Stimulated activated CD8-positive, alpha-beta memory T cell treated with anti-CD3 and anti-CD28 coated beads, Interleukin-4, amount 100 ng/mL, for 24 hours (primary cell): ENCODE measurements at regions not wholly inside any gene's neighbourhood (a gene's known extent, or its start where the extent isn't known, plus 50 kb on each side); places are given as distances from the start of the nearest gene placed in this dataset.
"Not testable (repeated sequence)": the region's sequence is repeated elsewhere in the genome, so short reads cannot be mapped to it uniquely, and the experiment has no call there.

Experiments used
- DNase-seq: peaks from one replicate; pipeline ENCODE4 v3.0.0-alpha.2; 2020; ENCODE audit warnings: low read depth

- no peak for DNase-seq
Observed at GRCh38 chr12:46547421-46548354, 175.1 kb upstream of the SLC38A2 start.

DNA sequence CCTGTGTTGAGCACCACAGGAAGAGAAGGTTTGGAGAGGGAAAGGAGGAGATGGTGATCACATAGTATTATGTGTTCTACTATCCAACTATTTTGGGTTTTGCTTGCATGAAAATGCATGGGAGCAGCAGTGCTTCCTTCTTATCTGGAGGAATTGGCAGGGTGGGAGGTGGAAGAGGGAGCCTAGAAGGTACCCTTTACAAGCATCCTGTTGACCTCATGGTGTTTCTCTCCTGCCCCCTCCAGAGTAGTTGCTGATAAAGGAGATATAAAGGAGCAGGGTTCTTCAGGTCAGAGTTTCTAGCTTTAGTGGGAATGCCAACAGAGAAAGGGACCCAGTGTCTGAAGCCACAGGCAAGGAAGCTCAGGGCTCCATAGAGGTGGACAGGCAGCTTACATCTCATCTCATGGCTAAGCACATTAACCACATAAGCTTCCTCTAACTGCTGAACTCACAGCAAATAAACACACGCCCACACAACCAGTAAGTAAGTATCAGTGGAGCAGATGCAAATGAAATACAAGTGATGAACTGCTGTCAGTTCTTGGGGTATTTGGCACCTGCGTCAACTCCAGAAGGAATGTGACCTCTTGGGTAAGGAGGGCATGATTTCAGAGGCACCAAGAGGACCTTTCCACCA lies 174.2 kb upstream of the SLC38A2 start:
- DNase-seq, result no peak

- not testable (repeated sequence) for DNase-seq
Observed at GRCh38 chr12:46543378-46543795, 170.8 kb upstream of the SLC38A2 start.

GRCh38 chr12:46538976-46539375 lies 166.4 kb upstream of the SLC38A2 start:
- no peak for DNase-seq

DNA sequence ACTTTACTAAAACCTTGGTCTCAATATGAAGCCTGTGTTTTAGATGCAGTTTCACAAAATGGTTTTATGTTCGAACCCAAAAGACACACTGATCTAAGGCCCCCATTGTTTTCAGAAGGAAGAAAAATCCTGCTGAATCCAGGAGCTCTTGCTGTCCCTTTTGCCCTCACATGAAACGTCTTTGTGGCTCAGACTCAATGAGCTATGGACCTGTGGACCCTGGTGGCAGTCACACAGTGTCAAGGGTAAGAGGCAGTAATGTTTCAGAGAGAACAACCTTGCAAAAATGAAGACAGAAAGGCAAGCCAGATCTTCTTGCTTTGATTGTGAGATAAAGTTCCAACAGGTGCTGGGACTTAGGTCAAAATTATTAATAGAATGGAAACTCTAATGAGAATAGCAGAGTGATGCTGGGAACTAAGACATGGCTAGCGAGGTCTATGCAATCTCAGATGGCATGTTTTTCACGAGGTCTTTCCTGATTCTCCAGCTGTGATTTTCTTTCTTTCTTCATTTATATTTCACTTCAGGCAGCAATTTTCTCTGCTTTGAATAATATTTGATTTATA lies 164.9 kb upstream of the SLC38A2 start:
- DNase-seq, result no peak

DNA sequence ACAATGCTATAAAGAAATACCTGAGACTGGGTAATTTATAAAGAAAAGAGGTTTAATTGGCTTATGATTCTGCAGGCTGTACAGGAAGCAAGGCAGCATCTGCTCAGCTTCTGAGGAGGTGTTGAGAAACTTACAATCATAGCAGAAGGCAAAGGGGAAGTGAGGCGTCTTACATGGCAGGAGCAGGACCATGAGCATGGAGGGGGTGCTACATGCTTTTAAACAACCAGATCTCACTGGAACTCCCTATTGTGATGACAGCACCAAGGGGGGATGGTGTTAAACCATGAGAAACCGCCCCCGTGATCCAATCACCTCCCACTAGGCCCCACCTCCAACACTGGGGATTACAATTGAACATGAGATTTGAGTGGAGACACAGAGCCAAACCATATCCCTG lies 163.7 kb upstream of the SLC38A2 start:
- not testable (repeated sequence) for DNase-seq

- DNase-seq, result no peak
Observed at GRCh38 chr12:46535907-46536306, 163.3 kb upstream of the SLC38A2 start.

- no peak for DNase-seq
Observed at GRCh38 chr12:46535376-46535775, 162.8 kb upstream of the SLC38A2 start.

GRCh38 chr12:46534327-46534840 lies 161.8 kb upstream of the SLC38A2 start:
- no peak for DNase-seq

DNA sequence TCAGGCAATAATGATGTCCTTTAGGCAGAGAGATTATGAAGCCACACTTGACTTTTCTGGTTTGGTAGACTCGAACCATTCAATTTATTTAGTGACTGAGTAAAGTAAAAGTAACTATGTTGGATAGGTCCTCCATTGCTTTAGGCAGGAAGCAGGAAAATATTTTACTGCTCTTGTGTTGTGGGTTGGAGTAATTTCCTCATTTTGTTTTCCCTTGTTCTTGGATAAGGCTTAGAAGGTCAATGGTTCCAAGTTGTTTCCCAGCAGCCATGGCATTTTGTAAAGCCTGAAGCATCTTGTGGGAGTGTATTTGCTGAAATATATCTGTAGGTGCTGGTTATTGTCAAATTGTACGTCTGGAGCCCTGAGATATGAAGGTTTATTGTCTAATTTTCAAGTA lies 161.2 kb upstream of the SLC38A2 start:
- no peak for DNase-seq

DNA sequence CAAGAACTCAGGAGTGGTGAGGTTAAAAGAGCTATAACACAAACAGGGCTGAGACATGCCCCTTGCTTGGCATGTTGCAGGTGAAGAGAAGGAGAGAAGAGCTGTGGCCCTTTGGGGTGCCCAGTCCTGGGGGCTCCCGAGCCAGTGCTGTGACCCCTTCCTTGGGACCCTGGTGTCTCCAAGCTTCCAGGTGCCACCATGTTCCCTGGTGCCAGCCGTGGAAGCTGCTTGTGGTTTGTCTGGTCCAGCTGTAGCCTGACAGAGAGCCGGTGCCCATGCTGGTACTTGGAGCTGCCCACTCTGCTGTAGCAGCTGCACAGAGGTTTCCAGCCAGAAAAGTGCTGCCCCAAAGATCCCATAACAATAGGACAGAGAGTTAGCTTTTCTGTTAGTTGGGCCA lies 159.2 kb upstream of the SLC38A2 start:
- no peak for DNase-seq

- no peak for DNase-seq
Observed at GRCh38 chr12:46531059-46531785, 158.6 kb upstream of the SLC38A2 start.

DNA sequence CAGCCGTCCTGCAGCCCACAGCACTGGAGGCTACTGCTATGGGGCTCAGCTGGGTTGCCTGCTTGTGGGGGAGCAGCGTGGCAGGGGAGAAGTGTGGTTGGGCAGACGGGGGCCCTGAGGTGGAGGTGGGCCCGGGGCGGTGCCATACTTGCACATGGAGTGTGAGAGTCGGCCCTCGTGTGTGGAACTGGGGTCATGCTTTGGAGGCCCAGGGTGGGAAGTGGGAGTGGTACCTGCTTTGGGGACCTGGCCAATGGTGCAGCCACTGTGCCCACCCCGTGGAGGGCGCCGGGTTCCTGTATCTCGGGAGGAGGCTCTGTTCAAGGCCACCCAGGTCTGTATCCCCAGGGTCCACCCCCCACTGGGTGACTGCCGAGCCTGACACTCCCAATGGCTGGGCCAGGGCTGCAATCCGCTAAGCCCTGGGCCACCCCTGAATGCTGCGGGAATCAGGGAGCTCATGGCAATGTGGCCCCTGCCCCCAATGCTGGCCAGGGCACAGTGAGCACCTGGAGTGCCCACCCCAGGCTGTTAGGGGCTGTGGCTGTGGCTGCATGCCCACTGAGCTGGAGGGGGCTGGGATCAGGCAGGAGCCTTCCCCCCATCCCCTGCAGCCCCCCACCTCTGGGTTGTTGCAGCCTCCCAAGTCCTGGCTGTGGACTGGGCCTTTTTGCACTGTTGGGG lies 157.9 kb upstream of the SLC38A2 start:
- no peak for DNase-seq

DNA sequence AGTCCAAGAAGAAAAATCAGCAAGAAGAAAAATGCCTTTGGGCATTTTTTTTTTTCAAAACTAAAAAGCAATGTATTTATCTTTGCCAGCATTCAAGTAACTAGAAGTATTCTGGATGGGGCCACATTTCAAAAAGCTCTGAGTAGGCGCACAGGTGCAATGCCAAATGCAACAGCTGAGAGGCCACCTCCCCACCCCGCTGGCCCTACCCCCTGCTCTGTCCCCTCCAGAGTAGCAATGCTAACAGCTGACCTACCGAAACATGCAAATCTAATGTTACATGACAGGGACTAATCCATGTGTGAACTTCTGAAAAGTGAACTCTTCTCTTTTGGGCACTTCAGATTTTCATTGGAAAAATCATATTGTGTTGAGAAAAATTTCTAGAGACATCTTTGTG lies 153.7 kb upstream of the SLC38A2 start:
- no peak for DNase-seq

GRCh38 chr12:46524778-46525177 lies 152.2 kb upstream of the SLC38A2 start:
- no peak for DNase-seq

DNA sequence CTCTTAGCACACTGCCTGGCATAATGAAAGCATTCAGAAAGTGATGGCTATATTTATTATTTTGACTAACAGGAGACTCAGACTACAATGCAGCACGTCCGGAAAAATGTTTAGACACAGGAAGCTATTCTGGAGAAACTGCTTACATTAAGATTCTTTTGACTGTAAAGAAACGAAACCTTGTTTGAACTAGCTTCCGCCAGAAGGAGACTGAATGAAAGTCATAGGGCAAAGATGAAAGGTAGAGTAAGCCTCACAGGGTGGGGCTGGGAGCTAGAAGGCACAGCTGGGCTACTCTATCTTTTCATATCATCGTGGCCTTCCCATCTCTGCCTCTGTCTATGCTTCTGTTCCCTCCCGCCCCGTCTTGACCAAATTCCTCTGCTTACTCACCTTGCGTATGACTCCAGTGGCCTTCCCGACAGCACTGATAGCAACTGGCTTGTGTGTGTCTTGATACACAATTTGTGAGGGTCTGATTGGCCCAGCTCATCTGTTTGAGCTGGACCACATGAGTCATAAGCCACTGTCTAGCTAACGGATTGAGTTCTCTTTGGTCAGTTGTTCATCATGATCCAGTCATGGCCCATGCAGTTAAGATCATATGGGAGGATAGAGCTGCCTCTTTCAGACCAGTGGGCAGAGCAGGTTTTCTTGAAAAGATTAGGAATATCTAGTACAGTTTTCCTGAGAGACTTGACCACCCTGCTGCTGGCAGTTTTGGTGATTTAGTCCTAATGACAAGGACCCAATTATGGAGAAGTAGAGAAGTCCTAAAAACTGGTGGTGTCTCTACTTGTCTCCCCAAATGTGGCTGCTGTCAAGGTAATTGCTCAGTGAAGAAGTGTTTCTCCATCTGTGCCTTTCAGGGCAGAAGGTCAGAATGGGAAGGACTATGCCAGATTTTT lies 151.5 kb upstream of the SLC38A2 start:
- DNase-seq, result peak; percentile 2

- DNase-seq, result no peak
Observed at GRCh38 chr12:46523446-46523845, 150.9 kb upstream of the SLC38A2 start.

DNA sequence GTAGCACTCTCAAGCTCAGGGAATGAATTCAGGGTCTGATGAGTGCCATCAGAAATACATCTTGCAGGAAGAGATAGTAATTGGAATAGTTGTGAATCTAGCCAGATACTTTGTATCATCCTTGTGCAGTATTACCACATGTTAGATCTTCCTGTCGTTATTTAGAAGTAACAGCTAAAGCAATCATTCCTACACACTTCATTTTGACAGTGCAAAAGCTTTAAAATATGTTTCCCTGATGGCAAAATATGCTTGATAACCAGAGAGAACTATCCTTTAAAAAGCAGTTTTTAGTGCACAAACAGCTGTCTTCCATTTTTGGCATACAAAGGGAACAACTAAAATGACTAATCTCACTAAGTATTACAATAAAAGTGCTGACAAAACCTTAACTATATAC lies 149.5 kb upstream of the SLC38A2 start:
- no peak for DNase-seq

GRCh38 chr12:46521145-46521544 lies 148.6 kb upstream of the SLC38A2 start:
- DNase-seq, result no peak

DNA sequence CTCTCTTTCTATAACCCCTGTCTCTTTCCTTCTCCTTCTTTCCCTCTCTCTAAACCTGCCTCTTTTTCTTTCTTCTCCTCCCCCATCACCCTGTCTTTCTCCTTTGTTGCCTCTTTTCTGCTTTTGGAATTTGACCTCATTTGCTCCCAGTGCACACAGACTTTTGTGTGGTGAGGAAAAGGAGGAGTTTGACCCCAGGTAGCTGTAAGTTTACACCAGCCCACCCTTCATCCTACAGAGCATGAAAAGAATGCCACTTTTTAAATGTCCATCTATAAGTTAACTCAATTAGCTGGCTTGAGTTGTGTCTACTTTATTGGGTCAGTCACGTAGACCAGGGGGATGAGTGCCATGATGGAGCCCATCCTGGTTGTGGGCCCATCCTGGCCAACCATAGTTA lies 146.8 kb upstream of the SLC38A2 start:
- DNase-seq, result no peak

DNA sequence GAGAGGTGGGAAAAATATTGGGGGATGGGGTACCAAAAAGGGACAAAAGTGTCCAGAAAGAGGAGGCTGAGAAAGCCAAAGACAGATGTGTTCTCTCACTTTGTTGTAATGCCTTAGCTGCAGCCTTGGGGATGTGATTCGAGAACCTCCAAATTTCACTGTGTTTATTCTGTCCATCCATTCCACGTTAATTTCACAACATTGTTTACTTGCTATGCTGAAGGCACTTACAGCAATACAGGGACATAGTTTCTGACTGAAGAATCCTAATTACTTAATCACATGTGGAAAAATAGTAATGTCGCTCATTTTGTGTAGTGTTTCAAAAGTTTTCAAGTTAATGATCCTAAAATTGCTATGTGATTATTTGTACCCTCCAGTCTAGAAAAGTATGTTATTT lies 146.2 kb upstream of the SLC38A2 start:
- DNase-seq, result no peak
